ENCODE measurements at regions not wholly inside any gene's neighbourhood (a gene's known extent, or its start where the extent isn't known, plus 50 kb on each side); places are given as distances from the start of the nearest gene placed in this dataset.

GRCh38 chr7:21099432-21099831 is 312.7 kb upstream of the SP8 start:
- DNase-seq: no peak

DNA sequence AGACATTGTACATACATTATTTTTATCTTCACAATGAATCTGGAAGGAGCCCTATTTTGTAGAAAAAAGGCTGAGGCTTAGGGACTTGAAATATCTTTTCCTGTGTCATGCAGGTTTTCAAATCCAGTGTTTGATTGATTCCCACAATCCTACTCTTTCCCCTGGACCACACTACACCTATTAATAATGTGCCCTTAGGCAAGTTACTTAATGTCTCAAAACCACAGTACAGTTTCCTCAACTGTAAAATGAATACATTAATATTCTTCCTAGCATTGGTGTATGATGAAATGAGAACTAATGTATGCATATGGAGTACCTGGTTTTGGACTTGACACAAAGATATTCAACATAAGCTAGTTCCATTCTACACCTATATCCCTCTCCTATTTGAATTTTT is 313.3 kb upstream of the SP8 start:
- DNase-seq: no peak

- DNase-seq: no peak
These were observed 314.9 kb upstream of the SP8 start for GRCh38 chr7:21101541-21101940.

- no peak for DNase-seq
These were observed 316.9 kb upstream of the SP8 start for GRCh38 chr7:21103426-21104123.

DNA sequence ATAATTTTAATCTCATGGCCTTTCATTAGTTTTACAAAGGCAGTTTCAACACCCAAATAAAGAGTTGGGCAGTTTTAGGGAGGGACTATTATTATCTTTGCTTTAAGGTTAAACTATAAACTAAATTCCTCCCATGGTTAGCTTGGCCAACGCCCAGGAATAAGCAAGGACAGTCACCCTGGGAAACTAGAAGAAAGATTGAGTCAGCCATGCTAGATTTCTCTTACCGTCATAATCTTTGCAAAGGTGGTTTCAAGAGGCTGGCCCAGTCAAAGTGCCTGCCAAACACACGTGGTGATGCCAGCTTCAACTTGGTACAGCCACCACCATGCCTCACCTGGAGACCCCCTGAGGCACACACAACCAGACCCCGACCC is 317.4 kb upstream of the SP8 start:
- no peak for DNase-seq

- DNase-seq: no peak
These were observed 319.6 kb upstream of the SP8 start for GRCh38 chr7:21106296-21106732.

DNA sequence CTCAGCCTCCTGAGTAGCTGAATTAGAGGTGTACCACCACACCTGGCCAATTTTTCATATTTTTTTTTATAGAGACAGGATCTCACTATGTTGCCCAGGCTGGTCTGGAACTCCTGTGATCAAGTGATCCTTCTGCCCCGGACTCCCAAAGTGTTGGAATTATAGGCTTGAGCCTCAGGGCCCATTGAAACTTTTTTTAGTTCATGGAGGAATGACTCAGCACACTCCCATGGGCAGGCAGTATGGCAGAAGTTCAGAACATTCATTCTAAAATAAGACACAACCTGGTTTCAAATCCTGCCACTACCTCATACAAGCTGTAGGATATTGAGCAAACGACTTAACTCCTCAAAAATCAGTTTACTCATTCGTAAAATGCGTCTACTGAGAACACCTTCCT is 320.4 kb upstream of the SP8 start:
- no peak for DNase-seq

- DNase-seq: no peak
These were observed 319.7 kb upstream of the SP4 start for GRCh38 chr7:21108182-21108581.

DNA sequence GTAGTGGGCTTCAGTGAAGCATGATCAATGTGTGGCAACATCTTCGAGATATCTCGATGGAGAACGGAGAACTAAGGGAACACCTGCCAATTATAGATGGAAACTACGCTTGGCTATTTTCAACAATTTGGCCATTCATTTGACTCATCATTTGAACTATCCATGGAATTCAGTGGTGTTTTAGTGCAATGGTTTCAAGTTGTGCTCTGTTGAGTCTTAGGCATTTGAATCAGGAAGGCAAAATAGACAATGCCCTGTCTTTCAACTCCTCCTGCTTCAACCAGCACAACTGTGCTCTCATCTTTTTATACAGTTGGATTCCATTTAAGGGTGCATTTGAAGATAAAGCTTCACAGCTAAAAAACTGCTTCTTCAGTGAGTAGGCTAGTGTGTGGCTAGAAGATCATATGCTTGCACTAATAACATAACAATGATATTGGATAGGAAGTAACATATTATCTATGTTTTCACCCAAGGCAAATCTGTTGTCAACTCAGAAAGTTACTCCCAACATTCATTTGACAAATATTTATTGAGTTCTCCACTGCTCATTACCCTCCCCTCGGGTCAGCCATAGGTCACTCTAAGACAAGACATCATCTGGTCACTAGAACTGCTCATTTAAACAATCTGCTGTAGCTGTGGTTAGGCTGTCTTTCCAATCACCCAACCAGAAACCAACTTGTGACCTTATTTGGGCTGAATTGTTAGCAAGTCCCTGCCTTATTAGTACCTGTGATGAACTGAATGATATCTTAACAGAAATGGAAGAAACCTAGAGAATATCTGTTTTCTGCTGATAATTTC is 314.1 kb upstream of the SP4 start:
- DNase-seq: no peak

DNA sequence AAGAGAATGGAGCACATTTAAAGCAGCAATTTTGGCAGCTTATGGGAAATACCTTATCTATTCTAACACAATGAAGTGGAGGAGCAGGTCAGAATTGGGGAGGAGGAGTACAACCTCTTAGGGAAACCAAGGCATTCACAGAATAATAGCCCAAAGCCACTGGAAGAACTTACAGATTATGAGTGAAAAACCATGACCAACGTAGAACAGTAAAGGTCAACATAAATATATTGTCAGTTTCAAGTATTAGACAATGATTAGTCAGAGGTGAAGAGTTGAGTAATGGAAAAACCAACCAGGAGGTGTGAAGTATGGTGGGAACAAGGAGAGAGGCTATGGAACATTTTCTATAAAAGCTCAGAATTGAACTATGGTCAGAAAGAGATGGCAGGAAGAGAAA is 304.3 kb upstream of the SP4 start:
- no peak for DNase-seq

DNA sequence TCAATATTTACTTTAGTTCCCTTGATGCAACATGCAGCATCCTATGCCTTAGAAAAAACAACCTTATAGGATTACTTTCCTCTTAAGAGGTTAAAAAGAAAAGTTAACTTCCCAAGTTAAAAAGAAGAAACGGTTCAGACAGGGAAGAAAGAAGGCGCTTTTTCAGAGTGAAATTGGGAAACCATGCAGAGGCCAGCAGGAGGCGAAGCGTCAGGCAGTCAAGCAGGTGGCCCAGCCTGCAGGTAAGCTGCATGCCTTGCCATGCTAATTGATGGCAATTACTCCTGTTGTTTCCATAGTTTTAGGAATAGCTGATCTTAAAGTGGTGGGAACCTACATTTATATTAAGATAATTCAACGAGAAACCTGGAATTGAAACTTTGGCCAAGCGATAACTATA is 302.6 kb upstream of the SP4 start:
- DNase-seq: no peak

GRCh38 chr7:21128062-21128817 is 299.6 kb upstream of the SP4 start:
- DNase-seq: no peak

DNA sequence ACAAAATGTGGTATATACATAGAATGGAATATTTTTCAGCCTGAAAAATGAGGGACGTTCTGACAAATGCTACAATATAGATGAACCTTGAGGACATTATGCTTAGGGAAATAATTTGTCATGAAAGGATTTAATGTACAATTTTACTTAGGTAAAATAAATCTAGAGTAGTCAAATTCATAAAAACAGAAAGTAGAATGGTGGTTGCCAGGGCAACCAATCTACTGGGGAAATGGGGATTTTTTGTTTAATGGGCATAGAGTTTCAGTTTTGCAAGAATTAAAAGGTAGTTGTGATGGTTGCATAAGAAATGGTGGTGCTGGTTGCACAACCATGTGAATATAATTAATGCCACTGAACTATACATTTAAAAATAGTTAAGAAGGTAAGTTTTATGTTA is 296.0 kb upstream of the SP4 start:
- DNase-seq: no peak

- no peak for DNase-seq
These were observed 293.3 kb upstream of the SP4 start for GRCh38 chr7:21134631-21135030.

- DNase-seq: no peak
These were observed 292.4 kb upstream of the SP4 start for GRCh38 chr7:21135437-21135836.

DNA sequence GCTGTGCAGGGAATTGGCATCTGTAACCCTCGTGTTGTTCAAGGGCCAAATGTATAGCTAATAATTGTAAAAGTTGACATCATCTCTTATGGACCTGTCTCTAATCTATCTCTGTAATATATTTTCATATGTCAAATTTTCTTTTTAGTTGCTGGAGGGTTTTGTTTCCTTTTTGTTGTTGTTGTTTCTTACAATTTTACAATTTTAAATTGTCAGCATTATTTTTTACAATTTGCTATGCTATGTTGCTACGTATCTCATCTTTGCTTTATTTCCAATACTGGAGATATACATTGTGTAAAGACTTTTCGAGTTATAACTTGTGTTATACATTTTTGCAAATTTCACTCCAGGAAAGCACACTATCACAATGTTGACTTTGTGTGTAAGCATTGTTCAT is 290.2 kb upstream of the SP4 start:
- no peak for DNase-seq

GRCh38 chr7:21140622-21141021 is 287.3 kb upstream of the SP4 start:
- DNase-seq: no peak

- DNase-seq: no peak
These were observed 286.4 kb upstream of the SP4 start for GRCh38 chr7:21141476-21141875.

DNA sequence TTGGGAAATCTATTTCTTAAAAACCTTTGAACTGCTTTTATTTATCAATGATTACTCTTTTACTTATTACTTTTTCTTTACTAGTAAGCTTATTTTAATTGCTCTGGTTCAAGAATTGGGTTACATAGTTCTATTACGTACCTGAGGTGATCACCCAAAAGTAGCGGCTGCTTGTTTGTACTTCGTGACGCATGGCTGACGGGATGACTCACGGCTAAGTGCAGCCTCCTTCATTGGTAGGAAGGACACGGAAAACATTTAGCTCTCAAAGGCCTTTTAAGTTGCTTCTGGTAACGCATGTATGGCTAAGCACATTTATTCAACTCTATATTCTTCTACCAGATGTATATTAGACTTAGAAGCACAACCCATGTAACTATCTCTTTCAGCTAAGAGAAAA is 285.8 kb upstream of the SP4 start:
- DNase-seq: no peak

DNA sequence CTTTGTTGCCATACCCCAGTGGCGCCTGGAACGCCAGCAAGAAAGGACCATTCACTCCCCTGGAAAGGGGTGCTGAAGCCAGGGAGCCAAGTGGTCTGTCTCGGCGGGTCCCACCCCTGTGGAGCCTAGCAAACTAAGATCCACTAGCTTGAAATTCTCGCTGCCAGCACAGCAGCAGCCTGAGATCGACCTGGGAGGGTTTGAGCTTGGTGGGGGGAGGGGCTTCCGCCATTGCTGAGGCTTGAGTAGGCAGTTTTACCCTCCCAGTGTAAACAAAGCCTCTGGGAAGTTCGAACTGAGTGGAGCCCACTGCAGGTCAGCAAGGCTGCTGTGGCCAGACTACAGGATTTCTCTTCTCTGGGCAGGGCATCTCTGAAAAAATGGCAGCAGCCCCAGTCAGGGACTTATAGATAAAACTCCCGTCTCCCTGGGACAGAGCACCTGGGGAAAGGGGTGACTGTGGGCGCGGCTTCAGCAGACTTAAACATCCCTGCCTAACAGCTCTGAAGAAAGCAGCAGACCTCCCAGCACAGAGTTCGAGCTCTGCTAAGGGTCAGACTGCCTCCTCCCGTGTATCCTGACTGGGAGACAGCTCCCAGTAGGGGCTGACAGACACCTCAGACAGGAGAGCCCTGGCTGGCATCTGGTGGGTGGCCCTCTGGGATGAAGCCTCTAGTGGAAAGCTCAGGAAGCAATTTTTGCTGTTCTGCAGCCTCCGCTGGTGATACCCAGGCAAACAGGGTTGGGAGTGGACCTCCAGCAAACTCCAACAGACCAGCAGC is 281.1 kb upstream of the SP4 start:
- DNase-seq: no peak

GRCh38 chr7:21149809-21150208 is 278.1 kb upstream of the SP4 start:
- DNase-seq: no peak

DNA sequence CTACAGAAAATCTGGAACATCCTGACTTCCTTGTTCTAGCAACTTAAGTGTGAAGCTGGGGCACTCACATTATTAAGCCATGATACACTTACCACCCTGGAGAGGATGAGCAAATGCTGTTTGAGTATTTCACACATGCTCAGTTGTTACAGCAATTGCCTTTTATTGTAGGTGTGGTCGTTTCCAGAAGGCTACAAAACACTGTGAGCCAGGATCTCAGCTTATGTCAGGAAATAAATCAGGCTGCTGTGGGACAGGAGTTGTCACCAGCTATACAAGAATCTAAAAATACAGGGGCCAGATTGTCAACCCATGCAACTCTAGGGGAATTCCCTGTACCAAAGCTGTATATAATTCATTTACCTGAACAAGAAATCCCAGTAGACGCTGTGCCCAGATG is 273.3 kb upstream of the SP4 start:
- no peak for DNase-seq

DNA sequence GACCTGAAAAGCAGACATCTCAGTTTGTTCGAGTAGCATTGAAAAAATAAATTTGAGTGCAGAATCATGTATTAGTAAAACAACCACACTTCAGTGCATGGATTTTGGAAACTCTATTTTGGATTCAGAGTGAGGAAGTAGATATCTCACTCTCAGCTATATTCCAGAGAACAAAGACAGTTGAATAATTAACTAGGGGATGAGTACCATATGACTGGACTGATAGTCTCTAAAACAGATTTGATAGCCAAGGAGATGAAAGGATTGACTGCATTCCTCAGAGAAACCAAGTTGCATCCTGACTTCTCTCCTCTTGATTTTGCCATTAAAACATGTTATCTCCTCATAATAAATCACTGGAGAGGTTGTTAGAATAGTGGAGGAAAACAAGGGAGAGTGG is 268.4 kb upstream of the SP4 start:
- DNase-seq: no peak
